SIG-M5 treated with dmso at 0.1 percent for 504 hours (cell line): ENCODE measurements at regions not wholly inside any gene's neighbourhood (a gene's known extent, or its start where the extent isn't known, plus 50 kb on each side); places are given as distances from the start of the nearest gene placed in this dataset.

Experiments used
- DNase-seq: peaks from one replicate; lab custom pipeline; 2025; ENCODE audit not compliant: unreplicated experiment; lab: John Stamatoyannopoulos, UW

DNA sequence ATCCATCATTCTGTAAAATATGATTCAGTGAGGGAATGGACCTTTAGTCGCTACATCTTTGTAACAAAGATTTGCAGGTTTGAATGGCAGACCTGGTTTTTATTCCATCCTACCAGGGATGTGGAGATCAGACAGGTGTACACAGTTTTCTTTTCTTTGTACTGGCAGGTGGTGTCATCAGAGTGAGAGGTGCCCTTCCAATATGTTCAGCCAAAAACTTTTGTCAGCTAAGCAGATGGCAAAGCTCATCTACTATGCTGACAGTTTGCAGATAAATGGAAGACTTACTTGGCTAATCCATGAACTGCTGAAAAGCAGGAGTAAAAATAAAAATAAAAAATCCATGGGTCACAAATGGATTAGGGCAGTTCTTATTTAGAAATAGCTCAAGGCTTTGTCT, 185.5 kb upstream of the DOK6 start:
- DNase-seq: no peak

DNA sequence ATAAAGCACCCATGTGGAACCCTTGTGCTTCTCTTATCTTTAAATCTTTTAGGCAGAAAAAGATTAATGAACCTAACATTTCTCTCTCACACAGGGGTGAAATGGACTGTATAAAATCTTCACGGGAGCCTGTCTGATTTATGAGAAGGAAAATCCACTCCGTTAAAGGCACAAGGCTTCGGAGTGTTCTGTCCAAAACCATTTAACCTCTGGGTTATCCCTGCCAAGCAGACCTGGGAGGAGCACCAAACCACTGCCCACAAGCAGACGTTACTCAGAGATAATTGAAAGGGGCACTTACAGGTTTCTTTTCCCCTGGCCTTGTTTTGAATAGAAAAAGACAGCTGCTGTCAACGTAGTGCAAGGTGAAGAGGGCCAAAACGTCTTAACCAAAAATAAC, 184.4 kb upstream of the DOK6 start:
- DNase-seq: no peak

DNA sequence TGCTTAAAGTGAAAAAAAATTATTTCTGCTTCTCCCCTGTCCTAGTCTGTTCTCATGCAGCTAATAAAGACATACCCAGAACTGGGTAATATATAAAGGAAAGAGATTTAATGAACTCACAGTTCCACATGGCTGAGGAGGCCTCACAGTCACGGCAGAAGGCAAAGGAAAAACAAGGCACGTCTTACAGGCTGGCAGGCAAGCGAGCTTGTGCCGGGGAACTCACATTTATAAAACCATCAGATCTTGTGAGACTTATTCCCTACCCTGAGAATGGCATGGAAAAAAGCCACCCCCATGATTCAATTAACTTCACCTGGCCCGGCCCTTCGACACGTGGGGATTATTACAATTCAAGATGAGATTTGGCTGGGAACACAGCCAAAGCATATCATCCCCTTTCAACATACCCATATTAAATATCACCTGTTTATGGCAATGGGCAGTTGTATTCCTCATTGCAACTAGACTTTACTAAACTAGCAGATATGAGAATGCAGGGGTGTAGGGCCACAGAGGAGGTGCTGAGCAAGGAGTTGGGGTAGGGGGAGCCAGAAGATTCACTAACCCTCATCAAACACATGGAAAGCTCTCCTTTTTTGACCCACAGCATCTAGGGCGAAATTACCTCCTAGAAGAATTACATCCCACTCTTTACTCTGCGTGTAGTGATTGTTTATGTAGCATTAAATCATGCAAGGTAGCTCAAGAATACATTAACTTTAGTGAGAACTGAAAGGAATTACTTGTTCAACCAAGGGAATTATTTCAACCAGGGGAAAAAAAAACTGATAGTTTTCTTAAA, 183.3 kb upstream of the DOK6 start:
- no peak for DNase-seq

DNA sequence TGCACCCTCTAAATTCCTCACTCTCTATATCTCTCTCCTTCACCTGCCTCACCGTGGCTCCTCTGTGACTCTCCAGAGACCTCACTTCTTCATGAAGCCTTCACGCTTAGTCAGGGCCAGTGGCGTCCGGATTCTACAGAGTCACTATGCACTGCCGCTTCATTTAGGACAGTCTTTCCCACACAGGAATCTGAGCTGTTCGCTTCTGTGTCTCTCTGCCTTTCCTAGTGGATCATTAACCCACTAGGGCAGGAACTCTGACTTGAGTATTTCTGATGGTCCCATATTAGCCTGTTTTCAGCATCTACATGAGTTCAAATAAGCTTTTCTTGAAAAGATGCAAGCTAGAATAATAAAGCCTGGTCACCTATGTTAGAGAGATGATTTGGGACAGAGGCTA, 180.2 kb upstream of the DOK6 start:
- DNase-seq: no peak

DNA sequence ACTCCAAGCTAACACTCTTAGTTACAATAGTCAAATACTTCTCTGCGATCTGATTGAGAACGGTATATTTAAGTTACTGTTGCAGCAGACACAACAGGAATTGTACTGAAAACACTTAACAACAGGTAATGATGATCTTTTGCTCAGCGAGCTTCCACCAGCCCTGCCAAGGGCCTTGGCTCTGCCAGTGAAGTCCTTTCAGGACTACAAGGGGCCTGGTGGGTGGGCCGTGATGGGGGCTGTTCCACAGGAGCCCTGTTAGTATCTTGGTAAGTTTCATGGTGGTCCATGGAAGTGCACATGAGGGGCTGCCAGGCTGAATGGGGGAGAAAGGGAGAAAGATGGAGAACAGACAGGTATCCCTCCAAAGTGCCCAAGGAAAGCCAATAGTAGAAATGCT, 178.6 kb upstream of the DOK6 start:
- no peak for DNase-seq

DNA sequence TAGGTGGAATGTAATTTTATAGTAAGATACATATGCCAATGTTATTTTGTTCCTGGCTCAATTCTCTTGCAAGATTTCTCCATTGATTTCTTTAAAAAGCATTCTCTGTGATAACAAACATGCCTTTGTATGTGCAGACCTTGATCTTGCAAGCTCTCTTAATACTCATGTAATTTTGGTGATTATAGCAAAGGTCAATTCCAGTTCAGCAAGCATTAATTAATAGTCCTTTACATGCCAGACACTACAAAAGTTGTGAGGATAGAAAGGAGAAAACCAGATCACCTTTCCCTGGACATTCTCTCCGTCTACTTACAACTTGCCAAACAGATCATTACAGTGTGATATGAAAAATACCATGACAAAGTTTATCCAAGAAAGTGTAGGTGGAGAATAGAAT, 173.7 kb upstream of the DOK6 start:
- no peak for DNase-seq

DNA sequence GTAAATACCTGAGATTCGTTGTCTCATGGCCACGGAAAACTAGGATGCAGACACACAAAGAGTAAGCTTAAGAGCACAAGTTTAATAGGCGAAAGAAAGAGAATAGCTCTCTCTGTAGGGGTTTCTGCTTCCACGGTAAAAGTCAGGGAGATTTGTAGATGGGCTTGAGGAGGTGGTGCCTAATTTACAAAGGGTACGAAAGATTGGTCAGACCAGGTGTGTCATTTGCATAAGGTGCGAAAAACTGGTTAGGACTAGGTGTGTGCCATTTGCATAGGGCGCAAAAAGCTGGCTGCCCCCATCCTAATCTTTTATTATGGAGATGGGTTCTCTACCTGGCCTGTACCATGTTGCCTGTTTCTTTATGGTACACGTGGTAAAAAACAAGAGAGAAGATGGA, 170.5 kb upstream of the DOK6 start:
- DNase-seq: no peak

DNA sequence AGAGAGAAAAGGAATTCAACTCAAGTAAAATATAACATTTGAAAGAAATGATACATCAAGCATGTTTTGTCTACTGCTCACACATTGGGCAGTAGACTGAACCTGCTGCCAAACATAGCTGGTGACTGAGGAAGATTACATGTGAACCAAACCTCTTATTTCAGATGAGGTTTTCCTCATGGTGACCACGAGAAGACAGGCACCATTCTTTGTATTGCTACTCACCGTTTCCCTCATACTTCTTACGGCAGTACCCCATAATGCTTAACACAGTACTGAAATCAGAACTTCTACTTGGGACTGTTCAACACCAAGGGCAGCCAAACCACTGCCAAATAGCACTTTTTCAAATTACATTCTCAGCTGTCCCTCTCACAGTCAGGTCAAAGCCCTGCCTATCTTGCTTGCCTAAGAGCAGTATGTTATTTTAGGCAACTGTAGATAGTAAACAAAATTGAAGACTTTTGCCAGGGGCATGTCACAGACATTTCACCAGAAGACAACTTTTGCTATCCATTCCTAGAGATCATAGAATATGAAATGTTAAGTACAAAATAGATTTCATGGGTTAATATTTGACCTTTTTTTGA, 167.1 kb upstream of the DOK6 start:
- no peak for DNase-seq

DNA sequence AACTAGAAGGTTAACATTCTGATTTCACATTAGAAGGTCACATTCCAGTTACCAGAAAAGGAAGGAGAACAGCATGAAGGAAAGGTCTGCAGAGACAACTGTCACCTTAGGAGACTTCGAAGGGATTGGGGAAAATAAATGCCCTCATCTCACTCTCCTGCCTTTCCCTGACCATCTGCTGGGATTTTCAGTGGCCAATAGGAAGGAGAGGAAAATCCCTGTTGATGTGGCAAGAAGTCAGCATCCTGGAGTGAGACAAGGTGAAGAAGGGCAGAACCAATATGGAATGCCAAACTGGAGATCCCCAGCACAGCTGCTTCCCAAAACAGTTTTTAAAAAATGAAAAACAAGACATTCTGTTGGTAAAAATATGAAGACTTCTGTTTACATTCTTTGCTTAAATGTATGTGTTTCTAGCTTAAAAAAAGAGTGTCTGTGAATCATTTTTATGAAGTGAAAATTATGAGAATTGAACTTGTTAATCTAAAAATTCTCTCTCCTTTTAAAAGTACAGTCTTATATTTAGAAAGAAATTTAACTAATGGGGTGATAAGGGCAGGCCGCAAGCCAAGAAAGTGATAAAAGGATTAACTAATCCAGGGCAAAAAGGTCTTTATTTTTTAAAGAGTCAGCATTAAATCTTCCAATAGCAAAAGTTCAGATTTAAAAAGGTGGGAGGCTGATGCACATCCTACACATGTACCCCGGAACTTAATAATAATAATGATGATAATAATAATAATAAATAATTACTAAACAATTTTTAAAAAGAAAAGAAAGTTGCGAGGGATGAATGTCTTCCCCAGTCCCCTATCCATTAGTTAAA, 160.6 kb upstream of the DOK6 start:
- no peak for DNase-seq

DNA sequence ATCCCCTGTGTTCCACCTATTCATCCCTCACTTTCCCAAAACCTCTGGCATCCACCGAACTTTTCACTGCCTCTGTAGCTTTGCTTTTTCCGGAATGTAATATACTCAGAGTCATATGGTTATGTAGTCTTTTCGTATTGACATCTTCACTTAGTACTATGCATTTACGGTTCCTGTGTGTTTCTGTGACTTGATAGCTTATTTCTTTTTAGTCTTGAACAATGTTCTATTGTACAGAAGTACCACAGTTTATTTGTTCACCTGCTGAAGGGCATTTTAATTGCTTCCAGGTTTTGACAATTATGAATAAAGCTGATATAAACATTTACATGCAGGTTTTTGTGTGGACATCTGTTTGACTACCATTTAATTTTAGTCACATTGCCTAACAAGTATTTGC, 154.7 kb upstream of the DOK6 start:
- no peak for DNase-seq

DNA sequence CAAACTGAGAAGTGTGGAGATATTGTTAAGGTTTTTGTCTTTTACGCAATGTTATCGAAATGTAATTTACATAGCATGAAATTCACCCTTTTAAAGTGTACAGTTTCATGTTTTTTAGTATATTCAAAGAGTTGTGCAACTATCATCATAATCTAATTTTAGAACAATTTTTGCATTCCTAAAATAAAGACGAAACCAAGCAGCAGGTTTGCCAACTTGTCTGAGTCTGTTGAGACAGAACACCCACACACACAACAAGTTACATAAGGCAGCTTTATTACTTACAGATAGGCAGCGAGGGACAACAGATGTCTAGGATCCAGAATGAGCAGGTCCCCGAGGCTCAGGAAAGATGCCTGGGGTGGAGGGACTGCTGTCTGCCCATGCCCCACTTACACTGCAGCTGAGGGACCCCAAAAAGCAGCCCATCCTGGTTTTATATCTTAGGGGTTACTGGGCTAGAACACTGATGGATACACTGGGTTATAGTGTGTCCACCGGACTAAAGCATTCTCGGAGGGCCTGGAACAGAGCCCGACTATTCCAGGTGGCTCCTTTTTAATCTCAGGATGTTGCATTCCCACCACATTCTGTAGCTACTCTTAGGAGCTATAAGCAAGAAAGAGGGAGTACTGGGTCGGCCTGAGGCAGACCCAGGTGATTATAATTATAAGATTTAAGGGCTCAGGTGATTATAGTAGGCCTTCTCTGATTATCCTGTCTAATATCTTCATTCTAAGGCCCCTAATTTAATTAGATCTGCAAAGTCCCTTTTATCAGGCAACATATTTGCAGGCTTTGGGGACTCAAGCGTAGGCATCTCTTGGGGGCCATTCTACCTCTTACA, 150.2 kb upstream of the DOK6 start:
- DNase-seq: no peak

DNA sequence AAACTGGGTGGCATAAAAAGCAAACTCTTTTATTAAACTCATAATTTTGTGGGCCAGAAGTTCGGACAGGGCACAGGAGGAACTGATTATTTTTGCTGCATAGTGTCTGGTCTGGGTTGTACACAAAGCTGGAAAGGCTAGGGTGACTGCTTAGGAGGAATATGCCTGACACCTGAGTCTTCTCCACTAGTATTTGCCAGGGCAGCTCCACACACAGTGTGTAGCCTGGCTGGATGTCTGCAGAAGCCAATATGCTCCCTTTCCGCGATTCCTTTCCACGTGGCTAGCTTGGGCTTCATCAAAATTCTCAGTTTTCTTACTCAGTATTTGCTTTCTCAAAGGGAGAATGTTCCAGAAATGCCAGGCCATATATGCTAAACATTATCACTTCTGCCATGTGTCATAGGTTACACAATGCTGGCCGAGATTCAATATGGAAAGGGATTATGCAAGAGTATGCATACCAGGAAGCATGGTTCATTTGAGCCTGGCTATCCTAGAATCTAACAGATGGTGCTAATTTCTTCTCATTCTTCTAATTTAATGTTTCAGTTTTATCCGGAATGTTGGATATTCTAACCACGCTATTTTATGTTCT, 142.7 kb upstream of the DOK6 start:
- DNase-seq: no peak

DNA sequence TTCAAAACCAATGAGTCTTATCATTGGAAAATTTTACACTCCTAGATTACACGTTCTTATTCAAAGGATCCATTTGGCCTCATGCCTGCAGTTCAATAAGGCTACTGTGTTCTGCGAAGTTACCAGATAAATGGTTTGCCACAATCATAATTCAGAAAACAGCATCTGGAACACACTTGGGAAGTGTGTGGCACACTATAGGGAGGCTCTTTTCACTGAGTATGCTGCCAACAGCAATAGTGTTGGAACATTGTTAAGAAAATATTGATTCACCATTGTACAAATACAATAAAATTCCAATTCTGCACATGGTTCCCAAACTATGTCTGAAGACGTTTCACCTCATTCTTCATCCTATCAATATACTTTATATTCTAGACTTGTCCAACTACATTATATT, 141.4 kb upstream of the DOK6 start:
- no peak for DNase-seq

DNA sequence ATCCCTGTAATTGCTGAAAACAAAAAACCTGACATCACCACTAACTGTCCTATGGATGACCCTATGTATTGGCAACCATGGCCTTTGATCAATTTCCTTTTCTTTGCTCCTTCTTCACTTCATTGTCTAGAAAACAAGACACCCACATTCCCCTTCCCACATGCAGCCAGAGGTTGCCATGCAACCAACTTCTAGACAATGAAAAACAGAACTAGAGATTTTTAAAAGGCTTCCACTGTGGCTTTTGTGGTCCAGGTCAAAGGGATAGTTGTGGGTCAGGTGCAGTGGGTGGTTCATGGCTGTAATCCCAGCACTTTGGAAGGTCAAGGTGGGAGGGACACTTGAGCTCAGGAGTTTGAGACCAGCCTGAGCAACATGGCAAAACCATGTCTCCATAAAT, 139.3 kb upstream of the DOK6 start:
- DNase-seq: no peak

DNA sequence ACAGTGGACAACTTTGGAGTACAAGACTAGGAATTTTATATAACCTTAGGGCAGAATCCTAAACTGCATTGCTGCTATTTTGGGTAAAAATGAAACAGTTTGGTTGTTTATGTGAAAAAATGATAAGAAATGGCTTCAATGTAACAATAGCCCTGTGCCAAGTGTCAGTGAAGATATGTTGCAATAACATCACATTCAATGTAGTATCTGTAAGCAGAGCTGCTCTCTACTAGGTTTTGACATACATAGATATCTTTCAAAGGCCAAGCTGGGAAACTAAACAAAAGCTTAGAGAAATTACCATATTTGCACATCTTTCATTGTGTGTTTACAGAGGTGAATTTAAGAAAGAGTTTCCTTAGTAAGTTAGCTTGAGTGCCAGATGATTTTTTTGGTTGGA, 135.0 kb upstream of the DOK6 start:
- DNase-seq: no peak

DNA sequence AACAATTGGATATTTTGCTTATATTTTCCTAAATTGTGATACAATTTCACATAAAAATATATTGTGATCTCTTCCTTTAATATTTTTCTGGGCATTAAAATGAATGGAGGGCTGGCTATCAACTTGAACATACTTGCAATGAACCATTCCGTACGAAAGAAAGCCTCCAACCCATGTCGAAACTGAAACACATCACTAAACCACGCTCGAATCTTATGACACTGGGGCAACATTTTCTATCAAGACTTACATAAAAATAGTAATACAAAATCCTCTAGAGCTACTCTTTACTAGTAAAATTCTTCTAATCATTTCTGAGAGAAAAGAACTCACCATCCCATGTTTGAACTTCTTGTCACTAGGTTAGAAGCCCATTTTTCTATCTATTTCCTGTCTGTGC, 132.8 kb upstream of the DOK6 start:
- DNase-seq: no peak

DNA sequence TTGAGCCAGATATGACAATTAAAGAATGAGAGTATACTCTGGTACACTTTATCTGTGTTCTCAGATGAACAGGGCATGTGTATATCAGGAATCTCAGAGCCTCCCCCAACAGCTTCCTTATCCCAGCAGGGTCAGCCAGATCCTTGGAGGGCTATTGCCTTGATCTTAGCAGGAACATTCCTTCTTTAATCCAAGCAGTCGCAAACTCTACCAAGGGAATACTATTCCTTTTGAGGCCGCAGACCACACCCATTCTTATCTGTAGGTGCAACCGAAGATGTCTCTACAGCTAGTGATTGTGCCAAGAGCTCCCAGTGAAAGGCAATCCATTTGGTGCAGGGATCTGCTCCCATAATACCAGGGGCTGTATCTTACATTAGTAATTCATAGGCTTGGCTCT, 118.3 kb upstream of the DOK6 start:
- DNase-seq: no peak

DNA sequence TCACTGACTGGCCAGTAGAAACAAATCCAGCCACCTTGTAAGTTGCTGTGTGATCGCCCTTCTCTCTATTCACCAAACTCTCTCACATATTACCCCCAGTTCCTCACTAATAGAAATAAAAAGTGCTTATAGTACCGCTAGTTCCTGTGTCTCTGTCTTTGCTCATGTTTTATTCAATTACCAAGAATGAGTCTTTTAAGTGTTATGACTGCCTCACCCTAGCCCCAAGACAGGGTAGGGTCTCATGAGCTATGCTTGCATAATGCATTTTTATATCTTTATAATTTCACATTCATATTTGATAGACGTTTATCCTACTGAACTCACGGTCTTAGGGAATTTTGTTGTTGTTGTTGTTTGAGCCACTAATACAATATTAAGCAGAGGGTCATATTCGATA, 109.6 kb upstream of the DOK6 start:
- DNase-seq: no peak

DNA sequence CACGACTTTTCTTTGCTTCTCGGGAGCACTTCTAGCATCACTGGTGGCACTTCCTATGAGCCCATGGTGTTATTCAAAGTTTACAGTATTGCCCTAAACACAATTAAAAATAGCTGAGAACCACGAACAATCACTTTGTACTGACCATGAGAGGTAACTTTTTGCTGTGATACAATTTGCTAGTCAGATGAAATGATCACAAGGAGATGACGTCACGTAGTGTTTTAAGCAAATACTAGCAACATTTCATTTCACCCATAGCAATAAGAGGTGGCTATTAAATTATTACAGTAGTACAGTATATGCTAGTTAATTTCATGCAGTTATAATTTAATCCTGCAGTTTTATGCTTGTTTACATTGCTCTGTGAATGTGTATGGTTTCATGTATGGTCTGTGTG, 108.9 kb upstream of the DOK6 start:
- no peak for DNase-seq

DNA sequence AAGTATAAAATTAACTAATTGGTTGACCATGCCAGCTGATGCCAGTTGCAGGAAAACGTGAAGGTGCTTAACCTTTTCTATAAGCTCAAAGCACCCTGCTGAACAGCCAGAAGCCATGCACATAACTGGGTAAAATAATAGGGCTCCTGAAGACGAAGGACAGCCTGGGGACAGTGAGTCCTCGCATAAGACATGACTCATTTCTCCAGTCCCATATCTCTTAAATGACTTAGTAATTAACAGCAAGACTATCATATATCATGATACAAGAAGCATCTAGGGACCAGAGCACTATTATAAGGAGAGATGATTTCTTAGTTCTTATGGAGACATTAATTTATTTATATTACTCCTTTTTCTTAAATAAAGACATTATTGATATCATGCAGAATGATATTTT, 100.5 kb upstream of the DOK6 start:
- no peak for DNase-seq

DNA sequence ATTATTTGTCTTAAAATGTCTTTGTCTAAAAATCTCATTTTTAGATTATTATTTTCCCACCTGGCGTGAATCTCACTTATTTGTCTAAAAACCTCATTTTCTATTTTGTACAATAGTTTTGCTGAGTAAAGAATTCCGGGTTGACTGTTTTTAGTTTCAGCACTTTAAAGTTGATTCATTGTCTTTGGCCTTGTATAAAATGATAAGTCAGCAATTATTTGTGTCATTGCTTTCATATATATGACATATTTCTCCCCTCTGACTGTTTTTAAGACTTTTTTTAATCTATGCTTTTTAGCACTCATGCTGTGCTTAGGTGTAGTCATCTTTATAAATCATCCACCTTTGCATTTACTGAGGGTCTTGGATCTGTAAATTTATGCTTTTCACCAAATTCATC, 92.1 kb upstream of the DOK6 start:
- DNase-seq: no peak
